GM12878 (cell line): ENCODE measurements at regions not wholly inside any gene's neighbourhood (a gene's known extent, or its start where the extent isn't known, plus 50 kb on each side); places are given as distances from the start of the nearest gene placed in this dataset.

Experiments used
- ATAC-seq: fragments of 200-7000 bp; cut with Tn5 transposase; 3 replicates; pipeline ENCODE4 v1.9.1; 2020; ENCODE audit warnings: mild to moderate bottlenecking, moderate library complexity
- BruUV-seq: library from RNA; stranded (reverse); fragments of 400-500 nt; replicated peaks from 2 replicates; lab custom pipeline; 2021; lab: Mats Ljungman, UMichigan
- CTCF ChIA-PET: fragments of 300-600 bp; sonication (Branson Sonifier 250); formaldehyde crosslinking; extraction: SDS; loops from one replicate; lab custom pipeline; 2021; ENCODE audit warnings: inconsistent platforms; lab: Yijun Ruan, JAX
- POLR2A ChIA-PET: fragments of 350-600 bp; formaldehyde crosslinking; extraction: SDS; loops from one replicate; lab custom pipeline; 2021; ENCODE audit warnings: inconsistent platforms; lab: Charles Lee
- RAD21 ChIA-PET: fragments of 300-600 bp; sonication (Branson Sonifier 250); formaldehyde crosslinking; loops from one replicate; lab custom pipeline; 2023; ENCODE audit warnings: antibody characterized with exemption; ENCODE audit not compliant: unreplicated experiment; lab: Charles Lee
- SMC1A ChIA-PET: fragments of 300-600 bp; sonication (Branson Sonifier 250); formaldehyde crosslinking; loops from one replicate; lab custom pipeline; 2023; ENCODE audit not compliant: unreplicated experiment, uncharacterized antibody; lab: Charles Lee
- DNase-seq: peaks from one replicate; pipeline ENCODE4 v3.0.0-alpha.2; 2011; ENCODE audit warnings: low read depth, low spot score
- FAIRE-seq: peaks from 3 replicates; lab custom pipeline; 2011; peaks lifted over from hg19 to GRCh38; lab: Jason Lieb, UNC
- H2AFZ ChIP-seq: 2 replicates; pipeline ENCODE4 v1.6.0; 2011; ENCODE audit warnings: low read depth, low read length, control low read depth; ENCODE audit not compliant: control insufficient read depth
- H3K27ac ChIP-seq: 2 replicates; pipeline ENCODE4 v1.5.1; 2011; ENCODE audit warnings: control low read depth; ENCODE audit not compliant: control insufficient read depth, insufficient read depth
- H3K27me3 ChIP-seq, 2 experiments: replicated peaks in 1 of 2; 2 replicates each; pipeline versions ENCODE4 v1.6.0 to v1.6.1; 2011; ENCODE audit warnings: low read length in 1 of 2; ENCODE audit not compliant: control insufficient read depth in 2 of 2, insufficient read depth in 2 of 2
- H3K36me3 ChIP-seq, 2 experiments: 2 replicates each; pipeline ENCODE4 v1.5.1; 2011; ENCODE audit warnings: low read length in 1 of 2; ENCODE audit not compliant: control insufficient read depth in 2 of 2, insufficient read depth in 2 of 2
- H3K4me1 ChIP-seq: 2 replicates; pipeline ENCODE4 v1.6.1; 2011; ENCODE audit warnings: mild to moderate bottlenecking, low read length, moderate library complexity, mixed read lengths; ENCODE audit not compliant: control insufficient read depth, insufficient read depth
- H3K4me2 ChIP-seq: 2 replicates; pipeline ENCODE4 v1.6.0; 2011; ENCODE audit warnings: control low read depth; ENCODE audit not compliant: control insufficient read depth, insufficient read depth
- H3K4me3 ChIP-seq: fragments of 200-600 bp; sonication (generic); 2 replicates; pipeline ENCODE4 v1.5.1; 2016
- H3K79me2 ChIP-seq: 2 replicates; pipeline ENCODE4 v1.6.0; 2011; ENCODE audit warnings: low read length; ENCODE audit not compliant: control insufficient read depth, insufficient read depth
- H3K9ac ChIP-seq: 2 replicates; pipeline ENCODE4 v1.8.0; 2011; ENCODE audit warnings: low read length, control low read depth, mixed read lengths; ENCODE audit not compliant: control insufficient read depth, insufficient read depth
- H3K9me3 ChIP-seq: replicated peaks from 3 replicates; pipeline ENCODE4 v1.5.1; 2011; ENCODE audit warnings: mild to moderate bottlenecking, low read length; ENCODE audit not compliant: control insufficient read depth, insufficient read depth
- H4K20me1 ChIP-seq: 2 replicates; pipeline ENCODE4 v1.6.0; 2011; ENCODE audit not compliant: control insufficient read depth, insufficient read depth
- CREB1 ChIP-seq: IDR thresholded peaks from 2 replicates; pipeline ENCODE4 v1.6.1; 2012; ENCODE audit warnings: low read depth, mild to moderate bottlenecking, inconsistent platforms
- FOS ChIP-seq: IDR thresholded peaks from 3 replicates; pipeline ENCODE4 v1.6.1; 2011; ENCODE audit warnings: borderline replicate concordance; ENCODE audit not compliant: insufficient read length; ENCODE audit errors: extremely low read depth
- GATAD2B ChIP-seq: fragments of 450-650 bp; conservative IDR thresholded peaks from 2 replicates; pipeline ENCODE4 v1.6.1; 2017; ENCODE audit warnings: low read depth, mild to moderate bottlenecking, moderate library complexity
- HDGF ChIP-seq: fragments of 450-650 bp; IDR thresholded peaks from 2 replicates; pipeline ENCODE4 v1.6.1; 2016; ENCODE audit warnings: antibody characterized with exemption
- MLLT1 ChIP-seq: fragments of 450-650 bp; IDR thresholded peaks from 2 replicates; pipeline ENCODE4 v1.6.1; 2016; ENCODE audit warnings: mild to moderate bottlenecking
- MYB ChIP-seq: fragments of 150-350 bp; IDR thresholded peaks from 2 replicates; pipeline ENCODE4 v1.6.1; 2014; ENCODE audit warnings: mild to moderate bottlenecking, low read depth, low read length, borderline replicate concordance
- POLR2A ChIP-seq: IDR thresholded peaks from 2 replicates; pipeline ENCODE4 v1.6.1; 2011; ENCODE audit warnings: low read depth, mild to moderate bottlenecking, low read length
- RFX5 ChIP-seq: IDR thresholded peaks from 2 replicates; pipeline ENCODE4 v1.6.1; 2011; ENCODE audit warnings: low read depth, low read length, improper control_type of control experiment
- TARDBP ChIP-seq: IDR thresholded peaks from 2 replicates; pipeline ENCODE4 v1.6.1; 2016; ENCODE audit warnings: borderline replicate concordance
- ZBTB4 ChIP-seq: fragments of 450-650 bp; formaldehyde crosslinking; IDR thresholded peaks from 2 replicates; pipeline ENCODE4 v1.4.0; 2022; ENCODE audit warnings: mild to moderate bottlenecking, moderate library complexity
- ZNF217 ChIP-seq: fragments of 450-650 bp; IDR thresholded peaks from 2 replicates; pipeline ENCODE4 v1.6.1; 2017; ENCODE audit warnings: antibody characterized with exemption, mild to moderate bottlenecking
- ZSCAN29 ChIP-seq: fragments of 450-650 bp; IDR thresholded peaks from 2 replicates; pipeline ENCODE4 v1.6.1; 2017; ENCODE audit warnings: mild to moderate bottlenecking, moderate library complexity
- WGBS: methylation state at CpG from one replicate; pipeline ENCODE4 v1.1.6; 2016; ENCODE audit warnings: low lambda C conversion rate; ENCODE audit not compliant: insufficient replicate concordance, insufficient coverage; ENCODE audit errors: missing lambda C conversion rate; 5-methylcytosine and 5-hydroxymethylcytosine counted together
- in situ Hi-C: fragments of 300-500 bp; cut with MboI; formaldehyde crosslinking; loops from 9 replicates; pipeline ENCODE4 v1.14.3; 2018; ENCODE audit warnings: mixed read lengths
- intact Hi-C: fragments of 100-400 bp; cut with micrococcal nuclease; formaldehyde crosslinking; loops from one replicate; pipeline ENCODE4 v1.14.2; 2022; ENCODE audit not compliant: unreplicated experiment

DNA sequence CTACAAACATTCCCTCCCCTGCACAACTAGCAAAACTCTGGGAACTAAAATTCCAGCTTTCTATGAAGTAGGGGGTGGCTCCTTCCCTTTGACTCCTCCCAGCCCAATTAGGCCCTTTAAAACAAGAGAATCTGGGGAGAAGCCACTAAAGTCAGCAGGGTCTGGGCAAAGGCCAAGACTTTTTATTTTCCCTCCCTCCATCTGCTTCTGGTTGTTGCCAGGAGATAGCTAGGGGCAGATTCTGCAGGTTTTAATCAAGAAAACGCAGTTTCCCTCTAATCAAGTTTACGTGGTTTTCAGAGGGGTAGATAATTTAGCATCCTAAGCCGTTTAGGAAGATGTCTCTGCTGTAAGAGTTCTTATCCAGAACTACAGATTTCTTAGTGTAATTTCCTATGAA lies 114.5 kb upstream of the CDH6 start:
- Histone ChIP-seq H3K4me1 (no peaks in the 10 kb centered on the region), H3K27ac (no peak overlapping the region), H4K20me1 (no peaks in the 10 kb centered on the region)
- TF ChIP-seq RFX5, result no peak
- TF ChIP-seq CREB1, result no peak
- TF ChIP-seq ZNF217, result no peak
- no peak for TF ChIP-seq MLLT1
- TF ChIP-seq POLR2A, result no peak
- TF ChIP-seq GATAD2B, result no peak
- TF ChIP-seq HDGF, result no peak
- TF ChIP-seq TARDBP, result no peak
- no peak for TF ChIP-seq ZSCAN29
- no peak for TF ChIP-seq MYB
- no peak for TF ChIP-seq FOS
- TF ChIP-seq ZBTB4 (CRISPR knock-in tag), result no peak
- TF ChIP-seq, all 136 proteins: peak for 0
- RAD21 ChIA-PET, result no interaction called here
- ATAC-seq (no peak), FAIRE-seq (no peak), DNase-seq (no peak)
- no TSS peak for BruUV-seq
- Histone ChIP-seq H2AFZ (no peak overlapping the region), H3K9ac (no peak overlapping the region), H3K36me3 (no peaks in the 10 kb centered on the region), H3K4me3 (no peak overlapping the region), H3K4me2 (no peak overlapping the region), H3K27me3 (no peaks in the 10 kb centered on the region), H3K79me2 (no peaks in the 10 kb centered on the region), H3K9me3 (no peaks in the 10 kb centered on the region)
- SMC1A ChIA-PET, result no interaction called here
- POLR2A ChIA-PET, result no interaction called here
- intact Hi-C loops (no loop called here), in situ Hi-C loops (no loop called here)
- 6% methylated on average over 3 of the region's 3 CpGs for WGBS
- CTCF ChIA-PET, result no interaction called here
